Activated CD4-positive, alpha-beta T cell treated with anti-CD3 and anti-CD28 coated beads, Interleukin-10, Interleukin-2, amounts not matched to agents 100 ng/mL and 50 ng/mL, durations not matched to agents 16 hours and 8 hours (primary cell): ENCODE measurements at regions not wholly inside any gene's neighbourhood (a gene's known extent, or its start where the extent isn't known, plus 50 kb on each side); places are given as distances from the start of the nearest gene placed in this dataset.
A peak's percentile ranks its signal among the peaks of the same experiment; 100 is the strongest.

ENCODE experiments used
- DNase-seq: peaks from one replicate; pipeline ENCODE4 v3.0.0-alpha.2; 2020

DNA sequence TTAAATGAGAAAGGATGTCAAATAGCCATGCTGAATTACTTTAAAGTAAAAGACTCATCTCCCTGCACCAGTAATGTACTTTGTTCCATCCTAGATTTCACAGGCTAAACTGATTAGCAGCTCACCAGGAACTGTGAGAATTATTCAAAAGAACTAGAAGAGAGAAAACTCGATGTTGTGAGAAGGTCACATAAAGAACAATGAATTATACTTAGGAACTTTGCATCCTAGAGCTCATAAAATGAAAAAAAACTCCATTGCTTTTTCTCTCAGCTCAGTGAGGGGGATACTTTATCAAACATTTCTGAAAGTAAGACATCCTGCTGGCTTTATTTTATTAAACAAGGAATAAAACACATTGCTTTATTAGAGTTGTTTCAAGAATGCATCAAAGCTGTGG, 278.5 kb downstream of the MRPL39 start:
- DNase-seq = no peak

DNA sequence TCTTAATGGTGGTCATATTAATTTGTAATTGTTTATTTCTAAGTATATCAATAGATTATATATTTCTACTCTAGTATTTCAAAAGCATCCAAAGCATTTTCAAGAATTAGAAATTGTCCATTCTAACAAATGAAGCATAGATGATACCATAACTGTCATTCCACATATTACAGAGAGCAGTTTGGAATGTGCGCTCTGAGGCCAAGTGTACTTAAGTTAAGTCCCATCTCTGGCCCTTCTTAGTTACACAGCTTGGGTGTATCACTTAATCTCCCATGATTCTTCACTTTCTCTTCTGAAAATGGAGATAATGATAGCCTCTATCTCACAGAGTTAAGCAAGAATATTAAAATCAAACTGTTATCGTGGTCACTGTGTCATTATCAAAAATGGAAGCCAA, 281.1 kb downstream of the MRPL39 start:
- DNase-seq = no peak

DNA sequence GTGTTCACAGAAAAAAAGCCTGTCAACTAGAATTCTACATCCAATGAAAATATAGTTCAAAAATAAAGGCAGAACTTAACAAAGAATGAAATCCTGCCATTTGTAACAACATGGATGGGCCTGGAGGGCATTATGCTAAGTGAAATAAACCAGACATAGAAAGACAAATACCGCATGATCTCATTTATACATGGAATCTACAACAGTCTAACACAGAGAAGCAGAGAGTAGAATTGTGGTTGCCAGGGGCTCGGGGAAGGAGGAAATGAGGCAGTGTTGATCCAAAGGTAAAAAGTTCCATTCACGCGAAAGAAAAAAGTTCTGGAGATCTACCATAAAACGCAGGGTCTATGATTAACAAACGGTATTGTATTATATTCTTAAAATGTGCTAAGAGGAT, 282.6 kb downstream of the MRPL39 start:
- DNase-seq = no peak

DNA sequence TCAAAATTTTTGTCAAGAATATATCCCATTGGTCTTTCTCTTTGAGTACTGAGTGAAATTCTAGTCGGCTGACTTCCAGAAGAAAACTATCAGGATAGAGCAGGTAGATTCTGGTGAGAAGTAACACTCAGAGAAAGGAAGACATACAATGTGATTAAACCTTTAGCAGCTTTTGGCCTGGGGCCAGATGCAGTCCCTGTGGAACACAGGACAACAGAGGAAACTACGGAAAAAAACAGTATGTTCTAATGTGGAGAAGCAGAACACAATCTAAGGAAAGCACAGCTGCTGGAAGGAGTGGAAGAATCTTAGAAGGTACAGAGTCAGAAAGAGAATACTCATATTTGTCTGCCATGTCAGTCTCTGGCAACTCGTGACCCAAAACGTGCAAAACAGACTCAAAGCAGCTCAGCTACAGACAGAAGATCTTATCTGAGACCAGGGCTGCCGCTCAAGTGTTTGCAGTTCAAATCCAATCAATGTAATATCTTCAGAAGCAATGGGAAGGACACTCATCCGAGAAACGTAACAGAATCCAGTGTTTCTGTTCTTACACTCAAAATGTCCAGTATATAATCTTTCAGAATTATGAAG, 283.8 kb downstream of the MRPL39 start:
- DNase-seq = no peak

DNA sequence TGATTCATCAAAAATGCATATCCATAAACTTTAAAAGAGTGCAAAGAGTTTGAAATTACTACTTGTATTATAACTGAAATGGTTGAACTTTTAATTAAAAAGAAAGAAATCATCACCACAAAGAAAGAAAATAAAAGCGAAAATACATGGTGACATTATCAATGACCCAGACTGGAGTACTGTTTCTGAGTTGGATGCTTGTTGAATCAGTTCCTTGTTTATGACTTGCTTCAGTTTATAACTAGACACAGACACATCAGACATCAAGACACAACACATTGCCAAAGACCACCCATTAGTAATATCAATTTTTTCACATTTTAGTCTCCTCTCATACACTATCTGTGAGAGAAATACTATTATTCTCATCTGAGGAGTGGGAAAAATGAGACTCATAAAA, 293.0 kb downstream of the MRPL39 start:
- DNase-seq = no peak

DNA sequence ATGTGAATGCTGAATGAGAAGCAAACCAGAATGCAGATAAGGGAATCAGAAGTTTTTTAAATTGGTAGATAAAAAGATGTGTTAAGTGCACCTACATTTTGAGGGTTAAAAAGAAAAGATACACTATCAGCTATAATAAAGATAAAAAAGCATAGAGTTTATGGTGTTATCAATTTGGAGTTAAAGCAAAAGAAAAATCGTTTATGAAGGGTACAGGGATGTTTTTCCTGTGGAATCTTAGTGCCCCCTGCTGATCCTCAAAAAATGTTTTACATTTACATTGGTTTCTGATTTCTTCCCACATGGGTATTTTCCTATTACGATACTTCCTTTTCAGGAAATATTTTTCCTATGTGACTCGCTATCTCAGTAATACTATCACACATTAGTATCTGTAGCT, 293.5 kb downstream of the MRPL39 start:
- no peak for DNase-seq

DNA sequence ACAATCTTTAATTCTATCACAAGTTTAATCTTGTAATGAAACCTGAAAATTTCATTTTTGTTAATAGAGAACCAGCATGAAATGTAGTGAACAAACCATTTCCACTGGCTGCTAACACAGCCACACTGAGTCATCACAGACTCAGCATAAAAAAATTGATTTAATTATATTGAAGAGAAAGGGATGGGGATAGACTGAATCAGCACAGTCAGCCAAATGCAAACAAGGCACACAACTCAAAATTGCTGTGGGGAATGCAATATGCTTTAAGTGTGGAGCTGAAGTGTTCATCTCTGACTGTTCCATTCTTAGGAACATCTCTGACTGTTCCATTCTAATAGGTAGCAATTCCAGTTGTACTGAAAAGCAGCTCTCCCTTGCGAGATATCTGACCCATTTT, 299.8 kb downstream of the MRPL39 start:
- no peak for DNase-seq

DNA sequence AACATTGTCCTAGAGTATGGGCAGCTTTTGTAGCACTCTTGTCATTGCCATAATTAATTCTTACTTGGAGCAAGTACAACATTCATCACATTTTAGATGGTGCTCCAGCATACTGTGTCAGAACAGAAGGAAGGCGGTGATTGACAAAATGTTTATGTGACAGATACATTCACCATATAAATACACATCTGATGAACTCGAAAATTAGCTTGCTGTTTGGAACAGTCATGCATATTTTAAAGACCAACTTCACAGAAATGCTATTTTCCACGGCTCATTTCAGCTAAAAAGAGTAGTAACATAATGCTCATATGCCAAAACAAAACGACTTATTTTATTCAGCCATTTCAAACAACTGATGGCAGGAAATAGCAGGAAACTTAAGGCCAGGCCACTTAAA, 302.7 kb downstream of the MRPL39 start:
- DNase-seq = no peak

DNA sequence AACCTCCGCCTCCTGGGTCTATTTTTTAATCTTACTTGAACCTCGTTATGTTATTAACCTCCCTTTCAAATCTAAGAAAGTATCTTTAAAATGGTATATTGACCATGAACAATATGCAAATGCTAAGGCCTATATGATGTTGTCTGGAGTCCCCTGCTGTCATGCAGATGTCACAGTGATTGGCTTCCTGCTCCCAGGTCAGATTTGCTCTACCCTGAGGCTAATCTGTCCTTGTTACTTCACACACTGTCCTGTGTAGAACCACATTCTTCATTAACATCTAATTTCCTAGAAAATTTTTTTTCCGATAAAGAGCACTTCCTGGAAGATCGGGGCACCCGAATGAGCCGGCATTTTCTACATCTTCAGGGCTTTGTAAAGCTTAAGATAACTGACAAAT, 306.6 kb downstream of the MRPL39 start:
- DNase-seq = no peak

DNA sequence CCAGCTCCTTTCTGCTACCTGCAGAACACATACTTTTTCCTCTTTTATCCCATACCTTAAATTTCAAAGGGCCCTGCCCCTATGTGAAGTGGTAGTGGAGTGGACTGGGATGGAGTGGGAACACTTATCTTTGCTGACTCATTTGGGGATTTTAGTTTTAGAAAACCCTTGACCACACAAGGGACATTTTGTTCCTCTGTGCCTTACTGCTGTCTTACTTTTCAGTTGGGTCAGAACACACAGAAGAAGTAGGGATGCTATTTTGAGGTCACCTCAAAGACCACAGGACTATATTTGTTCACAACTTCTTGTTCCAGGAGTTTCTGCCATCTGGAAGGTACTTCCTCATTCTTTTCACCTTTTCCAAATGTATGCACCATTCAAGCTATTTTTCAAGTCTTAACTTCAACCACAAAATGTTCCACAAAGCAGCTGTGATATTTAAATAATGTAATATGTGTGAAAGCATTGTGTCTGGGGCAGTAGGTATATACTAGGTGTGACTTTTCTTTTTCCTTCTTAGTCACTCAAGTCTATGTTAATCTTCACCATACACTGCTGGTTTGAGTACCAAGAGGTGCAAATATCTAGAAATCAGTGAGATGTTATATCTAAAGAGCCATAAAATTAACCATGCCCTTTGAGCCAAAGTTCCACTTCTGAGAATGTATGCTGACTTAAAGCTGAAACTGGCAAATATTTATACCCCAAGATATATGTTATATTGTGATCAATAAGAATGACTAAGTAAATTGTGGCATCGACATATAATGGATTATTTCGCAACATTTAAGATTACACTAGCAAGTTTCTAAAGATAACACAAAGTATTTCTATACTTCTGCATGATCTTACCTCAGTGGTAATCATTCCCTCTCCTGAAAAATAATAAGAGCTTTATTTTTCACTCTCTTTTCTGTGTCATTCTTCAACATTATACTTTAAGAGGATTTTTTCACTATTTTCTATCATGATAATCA, 308.5 kb downstream of the MRPL39 start:
- peak; percentile 45 for DNase-seq

DNA sequence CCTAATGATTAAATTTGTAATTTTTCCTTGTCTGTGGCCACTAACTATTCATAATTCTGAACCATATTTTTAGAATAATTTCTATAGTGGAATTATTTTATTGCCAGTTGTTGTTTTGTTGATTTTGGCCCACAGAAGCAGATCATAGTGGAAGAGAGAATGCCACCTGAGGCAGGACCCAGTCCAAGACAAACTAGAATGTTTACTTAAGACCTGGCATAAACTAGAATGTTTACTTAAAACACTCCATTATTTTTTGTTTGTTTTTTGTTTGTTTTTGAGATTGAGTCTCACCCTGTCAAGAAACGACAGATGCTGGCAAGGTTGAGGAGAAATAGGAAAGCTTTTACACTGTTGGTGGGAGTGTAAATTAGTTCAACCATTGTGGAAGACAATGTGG, 310.2 kb downstream of the MRPL39 start:
- DNase-seq = no peak

DNA sequence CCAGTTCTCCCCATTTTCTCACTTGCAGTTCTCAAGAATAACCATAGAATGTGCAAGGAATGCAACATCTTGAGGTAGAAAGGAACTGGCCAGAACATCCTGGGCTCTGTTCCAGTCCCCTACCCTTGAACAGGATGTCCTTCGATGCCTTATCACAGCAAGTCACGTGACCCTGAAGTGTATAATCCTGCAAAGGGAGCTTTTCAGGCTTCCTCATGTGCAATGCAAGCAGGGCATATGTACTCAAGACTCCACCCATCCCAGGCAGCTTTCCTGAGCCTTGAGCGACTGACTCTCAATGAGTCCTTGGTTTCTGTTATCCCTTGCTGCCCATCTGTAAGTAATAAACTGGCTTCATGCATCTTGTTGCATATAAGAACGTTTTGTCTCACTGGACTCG, 311.0 kb downstream of the MRPL39 start:
- DNase-seq = no peak

DNA sequence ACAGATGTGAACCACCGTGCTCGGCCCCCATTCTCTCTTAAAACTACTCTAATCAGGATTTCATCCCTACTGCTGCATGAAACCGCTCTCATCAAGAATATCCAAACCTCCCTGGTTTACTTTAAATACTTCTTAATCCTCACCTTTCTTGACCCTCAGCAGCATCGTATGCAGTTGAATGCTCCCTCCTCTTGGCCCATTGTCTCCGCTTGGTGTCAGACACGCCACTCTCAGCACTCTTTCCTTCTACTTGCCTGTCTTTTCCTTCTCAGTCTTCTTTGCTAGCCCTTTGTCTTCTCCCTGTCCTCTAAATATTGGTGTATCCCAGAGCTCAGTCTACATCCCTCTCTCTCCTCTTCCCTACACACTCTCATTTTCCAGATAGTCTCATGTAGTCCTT, 314.9 kb downstream of the MRPL39 start:
- DNase-seq = no peak

DNA sequence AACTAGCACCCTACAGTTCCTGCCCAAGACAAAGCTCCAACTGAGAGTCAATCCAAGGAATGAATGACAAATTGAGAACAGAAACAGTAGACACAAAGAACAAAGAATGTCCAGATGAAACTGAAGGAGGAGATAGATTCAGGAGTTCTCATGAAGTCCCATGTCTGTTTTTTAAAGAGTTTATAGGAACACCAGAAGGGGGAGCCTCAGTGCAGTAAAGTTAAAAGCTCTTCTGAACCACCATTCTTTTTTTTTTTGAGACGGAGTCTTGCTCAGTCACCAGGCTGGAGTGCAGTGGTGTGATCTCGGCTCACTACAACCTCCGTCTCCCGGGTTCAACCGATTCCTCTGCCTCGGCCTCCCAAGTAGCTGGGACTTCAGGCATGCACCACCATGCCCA, 323.6 kb downstream of the MRPL39 start:
- peak; percentile 36 for DNase-seq

DNA sequence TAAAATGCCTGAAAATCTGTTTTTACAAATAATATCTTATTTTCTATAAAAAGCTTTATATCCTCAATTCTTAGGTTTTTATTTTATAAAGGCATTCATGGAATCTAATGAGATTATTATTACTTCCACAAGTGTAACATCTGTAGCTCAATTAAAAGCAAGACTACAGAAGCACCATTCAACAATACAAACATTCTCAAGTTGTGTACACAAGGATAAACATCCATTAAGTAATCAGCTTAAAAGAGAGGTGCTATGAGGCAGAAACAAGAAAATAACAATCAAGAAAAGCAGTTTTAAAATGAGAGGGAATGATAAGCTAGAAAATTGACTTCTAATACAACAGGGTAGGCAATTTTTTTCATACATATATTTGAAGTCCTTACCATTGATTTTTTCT, 326.1 kb downstream of the MRPL39 start:
- DNase-seq = no peak

DNA sequence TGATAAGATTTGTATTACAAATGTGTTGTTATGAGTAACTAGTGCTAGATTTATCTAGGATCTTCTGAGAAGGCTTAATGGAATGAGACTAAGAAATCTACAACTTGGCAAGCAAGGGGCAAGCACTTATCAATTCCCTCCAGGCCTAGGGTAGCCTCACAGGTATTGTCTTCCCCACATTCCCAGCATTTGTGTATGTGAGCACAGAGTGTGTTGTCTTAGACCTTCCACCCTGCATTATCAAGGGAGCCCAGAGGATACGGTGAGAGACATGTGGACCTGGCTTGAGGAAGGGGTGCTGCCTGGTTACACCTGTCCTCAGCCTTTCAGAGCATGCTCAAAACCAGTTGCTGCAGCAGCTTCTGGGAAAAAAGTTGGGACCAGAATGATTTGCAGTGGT, 327.2 kb downstream of the MRPL39 start:
- DNase-seq = no peak

DNA sequence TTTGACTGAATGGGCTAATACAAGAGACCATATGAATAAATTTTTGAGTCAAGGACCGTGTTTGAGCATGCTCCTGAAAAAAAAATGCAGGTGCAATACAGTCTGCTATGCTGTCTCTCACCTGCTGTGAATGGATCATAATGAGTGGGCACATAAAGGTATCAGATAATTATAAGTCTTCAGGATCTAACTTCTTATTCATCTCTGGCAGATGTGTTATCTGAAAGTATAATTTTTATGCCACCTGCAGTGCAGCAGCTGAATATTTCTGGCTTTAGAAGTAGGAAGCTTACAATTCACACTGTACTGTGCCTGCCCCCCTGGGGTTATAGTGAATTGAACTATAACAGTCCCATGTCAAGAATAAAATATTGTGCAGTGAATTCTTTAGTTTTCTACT, 333.3 kb downstream of the MRPL39 start:
- no peak for DNase-seq

DNA sequence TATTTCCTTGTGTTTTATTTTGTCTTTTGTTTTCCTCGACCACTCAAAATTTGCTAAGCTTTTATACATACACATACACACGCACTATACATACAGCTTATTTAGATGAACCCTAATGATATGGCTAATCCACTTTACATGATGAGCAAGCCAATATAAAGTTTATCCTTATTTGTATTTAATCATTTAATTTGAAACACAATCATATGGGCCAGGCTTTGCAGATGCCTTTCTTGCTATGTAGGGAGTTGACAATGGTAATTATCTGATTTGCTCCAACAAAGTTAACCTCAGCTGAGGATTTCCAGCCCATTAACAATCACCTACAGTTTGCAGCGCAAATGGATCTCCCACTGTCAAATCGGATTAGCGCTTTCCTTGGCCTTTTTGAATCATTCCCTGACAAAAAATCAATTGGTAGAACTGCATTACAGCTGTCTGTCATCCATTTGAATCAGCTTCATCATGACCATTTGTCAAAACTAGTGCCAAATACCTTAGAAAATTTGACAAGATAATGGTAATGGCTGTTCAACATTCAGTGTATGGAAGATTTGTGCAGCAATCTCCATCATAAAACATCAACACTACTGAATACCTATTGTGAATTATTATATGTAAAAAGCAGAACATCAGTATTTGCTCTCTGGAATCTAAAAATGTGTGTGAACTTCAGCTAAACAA, 352.6 kb downstream of the MRPL39 start:
- no peak for DNase-seq

DNA sequence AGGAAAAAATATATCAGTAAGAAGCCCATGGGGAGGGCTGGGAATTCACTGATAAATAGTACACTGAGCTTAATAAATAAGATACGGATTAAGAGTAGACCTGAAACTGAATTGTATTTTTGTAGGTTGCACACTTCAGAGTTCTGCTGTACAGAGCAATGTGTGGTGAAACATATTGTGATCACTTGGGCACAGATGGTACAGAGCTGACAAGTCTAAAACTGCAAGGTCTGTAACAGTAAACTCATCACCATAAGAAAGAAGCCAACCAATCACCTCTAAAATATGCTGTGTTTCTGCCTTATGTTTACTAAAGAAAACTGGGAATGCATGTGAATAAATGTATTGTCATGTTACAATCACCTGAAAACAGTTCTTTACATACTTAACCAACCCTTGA, 360.7 kb downstream of the MRPL39 start:
- no peak for DNase-seq

DNA sequence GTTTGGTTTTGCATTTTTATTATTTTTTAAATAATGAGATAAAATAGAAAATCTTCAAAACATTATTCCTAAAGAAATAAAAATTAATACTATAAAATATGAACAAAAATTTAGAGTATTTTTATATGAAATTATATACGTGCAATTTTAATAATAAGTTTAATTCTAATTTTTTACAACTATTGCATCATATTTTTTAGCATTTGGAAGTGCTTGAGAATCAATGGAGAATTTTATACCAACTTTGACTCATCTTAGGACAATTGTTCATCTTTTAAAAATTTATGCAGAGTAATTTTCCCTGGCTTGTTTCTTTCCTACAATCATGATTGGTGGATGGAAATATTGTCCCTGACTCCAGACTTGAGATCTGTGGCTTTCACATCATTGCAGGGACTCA, 362.5 kb downstream of the MRPL39 start:
- no peak for DNase-seq

DNA sequence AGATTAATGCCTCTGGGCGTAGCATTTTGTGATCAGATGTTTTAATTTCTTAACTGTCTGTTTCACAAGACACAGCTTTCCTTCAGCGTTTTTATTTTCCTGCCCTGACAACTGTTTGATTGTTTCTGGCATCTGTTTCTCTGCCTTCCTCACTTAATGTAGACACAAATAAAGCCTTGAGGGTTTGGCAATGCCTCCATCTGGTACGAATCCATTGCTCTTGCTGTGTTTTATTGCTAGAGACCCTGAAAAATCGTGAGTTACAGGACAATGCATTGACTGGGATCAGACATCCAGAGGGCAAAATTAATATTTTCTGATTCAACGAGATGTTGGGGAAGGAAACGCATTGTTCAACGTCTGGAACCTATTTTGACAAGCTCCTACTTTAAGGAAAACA, 363.5 kb downstream of the MRPL39 start:
- DNase-seq = no peak

DNA sequence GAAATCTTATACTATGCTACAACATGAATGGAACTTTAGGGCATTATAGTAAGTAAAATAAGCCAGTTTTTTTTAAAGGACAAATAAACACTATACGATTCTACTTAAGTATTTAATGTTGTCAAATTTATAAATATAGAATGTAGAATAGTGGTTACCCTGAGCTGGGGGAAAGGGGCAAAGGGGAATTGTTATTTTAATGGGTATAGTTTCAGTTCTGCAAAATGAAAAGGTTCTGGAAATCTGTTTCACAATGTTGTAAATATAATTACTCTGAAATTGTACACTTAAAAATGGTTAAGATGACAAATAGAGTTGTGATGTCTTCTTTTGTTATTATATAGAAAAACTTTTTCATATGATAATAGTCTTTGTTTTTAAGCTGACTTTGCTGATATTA, 366.3 kb downstream of the MRPL39 start:
- DNase-seq = no peak

DNA sequence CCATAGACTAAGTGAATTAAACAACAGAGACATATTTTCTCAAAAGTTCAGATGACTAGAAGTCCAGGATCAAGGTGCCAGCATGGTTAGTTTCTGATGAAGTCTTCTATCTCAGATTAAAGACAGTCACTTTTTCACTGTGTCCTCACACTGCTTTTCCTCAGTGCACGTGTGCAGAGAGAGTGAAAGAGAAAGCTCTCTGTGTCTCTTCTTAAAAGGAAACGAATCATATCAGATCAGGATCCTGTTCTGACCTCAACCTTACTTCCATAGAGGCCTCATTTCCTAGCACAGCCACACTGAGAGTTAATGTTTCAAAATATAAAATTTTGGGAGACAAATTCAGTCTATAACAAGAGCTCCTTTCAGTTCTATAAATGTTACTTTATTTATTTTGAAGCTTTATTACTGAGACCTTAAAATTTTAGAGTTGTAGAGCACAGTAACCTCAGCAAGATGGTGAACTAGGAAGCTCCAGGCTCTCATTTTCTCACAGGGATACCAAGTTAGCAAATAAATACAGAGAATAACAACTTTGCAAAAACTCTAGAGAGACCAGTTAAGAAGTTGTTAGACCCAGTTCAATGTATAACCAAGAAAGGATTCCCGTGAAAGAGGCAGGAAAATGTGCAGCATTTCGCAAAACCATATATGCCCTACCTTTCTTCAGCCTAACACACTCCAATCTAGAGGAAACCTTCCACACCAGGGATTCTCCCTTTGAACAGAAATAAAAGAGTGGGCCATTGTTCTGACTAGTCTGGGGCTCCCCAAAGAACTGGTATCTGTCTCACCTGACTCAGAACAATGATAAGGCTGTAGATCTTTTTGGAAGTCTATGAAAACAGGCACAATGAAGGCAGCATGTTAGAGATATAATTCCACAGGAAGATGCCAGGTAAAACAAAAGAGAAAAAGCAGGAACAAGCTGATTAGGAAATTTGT, 372.2 kb downstream of the MRPL39 start:
- DNase-seq = peak; percentile 32
